ENCODE measurements at regions not wholly inside any gene's neighbourhood (a gene's known extent, or its start where the extent isn't known, plus 50 kb on each side); places are given as distances from the start of the nearest gene placed in this dataset.
"Not testable (repeated sequence)": the region's sequence is repeated elsewhere in the genome, so short reads cannot be mapped to it uniquely, and the experiment has no call there.

- no peak for DNase-seq
Measured at GRCh38 chr6:40146902-40147301, 212.6 kb upstream of the MOCS1 start.

- DNase-seq = no peak
Measured at GRCh38 chr6:40139447-40139846, 205.2 kb upstream of the MOCS1 start.

GRCh38 chr6:40138273-40138720 lies 204.0 kb upstream of the MOCS1 start:
- no peak for DNase-seq

- no peak for DNase-seq
Measured at GRCh38 chr6:40135491-40136072, 201.3 kb upstream of the MOCS1 start.

GRCh38 chr6:40133981-40134380 lies 199.7 kb upstream of the MOCS1 start:
- not testable (repeated sequence) for DNase-seq

GRCh38 chr6:40131675-40132074 lies 197.4 kb upstream of the MOCS1 start:
- no peak for DNase-seq

- DNase-seq = no peak
Measured at GRCh38 chr6:40128127-40128526, 193.9 kb upstream of the MOCS1 start.

GRCh38 chr6:40125680-40126394 lies 191.6 kb upstream of the MOCS1 start:
- DNase-seq = no peak

- DNase-seq = no peak
Measured at GRCh38 chr6:40124924-40125323, 190.7 kb upstream of the MOCS1 start.

GRCh38 chr6:40116832-40117231 lies 182.6 kb upstream of the MOCS1 start:
- no peak for DNase-seq

GRCh38 chr6:40112350-40112749 lies 178.1 kb upstream of the MOCS1 start:
- DNase-seq = no peak

- DNase-seq = no peak
Measured at GRCh38 chr6:40108736-40109135, 174.5 kb upstream of the MOCS1 start.

GRCh38 chr6:40106840-40107239 lies 172.6 kb upstream of the MOCS1 start:
- no peak for DNase-seq

- no peak for DNase-seq
Measured at GRCh38 chr6:40098774-40099173, 164.5 kb upstream of the MOCS1 start.

- DNase-seq = no peak
Measured at GRCh38 chr6:40097590-40097989, 163.3 kb upstream of the MOCS1 start.

- no peak for DNase-seq
Measured at GRCh38 chr6:40083141-40083920, 149.1 kb upstream of the MOCS1 start.

GRCh38 chr6:40082278-40083043 lies 148.2 kb upstream of the MOCS1 start:
- DNase-seq = no peak

- DNase-seq = no peak
Measured at GRCh38 chr6:40077736-40078135, 143.5 kb upstream of the MOCS1 start.

- DNase-seq = no peak
Measured at GRCh38 chr6:40077315-40077714, 143.1 kb upstream of the MOCS1 start.

GRCh38 chr6:40075056-40075590 lies 140.9 kb upstream of the MOCS1 start:
- DNase-seq = no peak

- DNase-seq = no peak
Measured at GRCh38 chr6:40074306-40075055, 140.2 kb upstream of the MOCS1 start.

GRCh38 chr6:40066372-40066771 lies 132.1 kb upstream of the MOCS1 start:
- DNase-seq = no peak
